ENCODE measurements at regions not wholly inside any gene's neighbourhood (a gene's known extent, or its start where the extent isn't known, plus 50 kb on each side); places are given as distances from the start of the nearest gene placed in this dataset.

DNA sequence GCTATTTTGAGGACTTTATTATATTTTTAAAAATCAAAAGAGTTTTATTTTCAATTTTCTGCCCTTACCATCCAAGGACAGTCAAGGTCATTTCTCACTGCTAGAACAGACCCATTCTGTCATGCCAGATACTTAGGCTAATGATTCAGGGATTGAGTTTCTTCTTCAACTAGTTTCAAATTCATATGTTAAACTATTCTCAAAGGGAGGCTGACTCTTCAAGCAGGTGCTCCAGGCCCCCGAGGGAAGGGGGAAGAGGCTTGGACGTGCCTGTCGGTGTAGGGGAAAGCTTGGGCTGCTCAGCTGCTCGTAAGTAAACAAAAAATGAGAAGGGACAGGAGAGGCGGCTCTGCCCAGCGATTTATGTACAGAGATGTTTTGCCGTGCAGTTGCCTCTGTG, 69.4 kb upstream of the MYLIP start:
- TF ChIP-seq EZH2phosphoT487 (IDR thresholded peaks at IDR 0.05; ENCODE audit: insufficient read depth, low read depth) (no peak), EZH2 (IDR thresholded peaks at IDR 0.05; ENCODE audit: insufficient read depth, poor library complexity, severe bottlenecking) (no peak)

All from GM23248 (cell line).